Skeletal muscle tissue (tissue), 3 donors: ENCODE measurements at regions not wholly inside any gene's neighbourhood (a gene's known extent, or its start where the extent isn't known, plus 50 kb on each side); places are given as distances from the start of the nearest gene placed in this dataset.
"Not testable (repeated sequence)": the region's sequence is repeated elsewhere in the genome, so short reads cannot be mapped to it uniquely, and the experiment has no call there.

Experiments
- H3K27ac ChIP-seq: one replicate; pipeline ENCODE4 v1.7.0; 2013; ENCODE audit warnings: mild to moderate bottlenecking, low read depth, low read length, inconsistent platforms
- H3K27me3 ChIP-seq, 3 donors: one replicate each; pipeline ENCODE4 v1.7.0; 2013; ENCODE audit warnings: low read length in 3 of 3; ENCODE audit not compliant: control insufficient read depth in 3 of 3, insufficient read depth in 3 of 3
- H3K36me3 ChIP-seq, 3 donors: one replicate each; pipeline ENCODE4 v1.7.0; 2013; ENCODE audit warnings: low read length in 3 of 3; ENCODE audit not compliant: control insufficient read depth in 3 of 3, insufficient read depth in 3 of 3
- H3K4me1 ChIP-seq, 3 donors: one replicate each; pipeline ENCODE4 v1.7.0; 2013; ENCODE audit warnings: low read length in 3 of 3, mild to moderate bottlenecking in 3 of 3; ENCODE audit not compliant: control insufficient read depth in 3 of 3, insufficient read depth in 3 of 3
- H3K4me3 ChIP-seq, 3 donors: one replicate each; pipeline ENCODE4 v1.7.0; 2013; ENCODE audit warnings: low read length in 3 of 3
- H3K9ac ChIP-seq, 3 donors: one replicate each; pipeline ENCODE4 v1.7.0; 2013; ENCODE audit warnings: low read length in 3 of 3, mild to moderate bottlenecking in 3 of 3, moderate library complexity in 2 of 3, low read depth in 1 of 3
- H3K9me3 ChIP-seq, 3 donors: one replicate each; pipeline ENCODE4 v1.7.0; 2013; ENCODE audit warnings: low read length in 3 of 3; ENCODE audit not compliant: control insufficient read depth in 3 of 3
- donor health status: Osteomylitis.

GRCh38 chr2:150806336-150806735 is 318.9 kb upstream of the RND3 start:
- Histone ChIP-seq H3K9ac (no peak overlapping the region), H3K36me3 (no peaks in the 10 kb centered on the region), H3K4me3 (no peak overlapping the region), H3K4me1 (peaks cover 0 to 2% (median 0%) of the 10 kb centered on the region in 3 donors), H3K27me3 (no peaks in the 10 kb centered on the region), H3K27ac (no peak overlapping the region), H3K9me3 (no peaks in the 10 kb centered on the region)

GRCh38 chr2:150803689-150804398 is 316.4 kb upstream of the RND3 start:
- Histone ChIP-seq H3K4me3 (no peak overlapping the region), H3K36me3 (no peaks in the 10 kb centered on the region), H3K9me3 (no peaks in the 10 kb centered on the region), H3K27me3 (no peaks in the 10 kb centered on the region), H3K9ac (no peak overlapping the region), H3K27ac (no peak overlapping the region), H3K4me1 (peaks cover 0 to 2% (median 0%) of the 10 kb centered on the region in 3 donors)

GRCh38 chr2:150802635-150803034 is 315.2 kb upstream of the RND3 start:
- H3K27me3 ChIP-seq = no peaks in the 10 kb centered on the region
- H3K36me3 ChIP-seq = no peaks in the 10 kb centered on the region
- H3K4me3 ChIP-seq = no peak overlapping the region
- peaks cover 0 to 2% (median 0%) of the 10 kb centered on the region in 3 donors for H3K4me1 ChIP-seq
- no peaks in the 10 kb centered on the region for H3K9me3 ChIP-seq
- H3K9ac ChIP-seq = no peak overlapping the region
- H3K27ac ChIP-seq = no peak overlapping the region

- H3K27me3 ChIP-seq, H3K9ac ChIP-seq, H3K4me1 ChIP-seq, H3K9me3 ChIP-seq, H3K27ac ChIP-seq, H3K36me3 ChIP-seq, H3K4me3 ChIP-seq: not testable (repeated sequence)
These were observed 308.8 kb upstream of the RND3 start for GRCh38 chr2:150796236-150796635.

GRCh38 chr2:150792780-150793300 is 305.4 kb upstream of the RND3 start:
- no peak overlapping the region for H3K9ac ChIP-seq
- H3K4me1 ChIP-seq = no peaks in the 10 kb centered on the region
- H3K27me3 ChIP-seq = no peaks in the 10 kb centered on the region

GRCh38 chr2:150791567-150791966 is 304.1 kb upstream of the RND3 start:
- Histone ChIP-seq H3K4me3 (no peak overlapping the region), H3K9ac (no peak overlapping the region), H3K36me3 (no peaks in the 10 kb centered on the region), H3K9me3 (no peaks in the 10 kb centered on the region), H3K27me3 (no peaks in the 10 kb centered on the region), H3K27ac (no peak overlapping the region), H3K4me1 (no peaks in the 10 kb centered on the region)

More at GRCh38 chr2:150792780-150793300, 305.4 kb upstream of the RND3 start:
- Histone ChIP-seq H3K36me3 (no peaks in the 10 kb centered on the region), H3K4me3 (no peak overlapping the region), H3K9me3 (no peaks in the 10 kb centered on the region), H3K27ac (no peak overlapping the region)

- Histone ChIP-seq H3K27ac (no peak overlapping the region), H3K9ac (no peak overlapping the region), H3K4me1 (no peaks in the 10 kb centered on the region), H3K36me3 (no peaks in the 10 kb centered on the region), H3K9me3 (no peaks in the 10 kb centered on the region), H3K27me3 (no peaks in the 10 kb centered on the region), H3K4me3 (no peak overlapping the region)
These were observed 302.0 kb upstream of the RND3 start for GRCh38 chr2:150789376-150789905.

GRCh38 chr2:150788426-150789140 is 301.1 kb upstream of the RND3 start:
- no peak overlapping the region for H3K27ac ChIP-seq

GRCh38 chr2:150787353-150788093 is 300.1 kb upstream of the RND3 start:
- Histone ChIP-seq H3K27ac (no peak overlapping the region), H3K4me1 (no peaks in the 10 kb centered on the region), H3K27me3 (no peaks in the 10 kb centered on the region), H3K9me3 (no peaks in the 10 kb centered on the region), H3K4me3 (no peak overlapping the region), H3K9ac (no peak overlapping the region), H3K36me3 (no peaks in the 10 kb centered on the region)

More at GRCh38 chr2:150788426-150789140, 301.1 kb upstream of the RND3 start:
- Histone ChIP-seq H3K27me3 (no peaks in the 10 kb centered on the region), H3K36me3 (no peaks in the 10 kb centered on the region), H3K4me3 (no peak overlapping the region), H3K4me1 (no peaks in the 10 kb centered on the region), H3K9me3 (no peaks in the 10 kb centered on the region), H3K9ac (no peak overlapping the region)
